Caco-2 (cell line): ENCODE measurements at regions not wholly inside any gene's neighbourhood (a gene's known extent, or its start where the extent isn't known, plus 50 kb on each side); places are given as distances from the start of the nearest gene placed in this dataset.

ENCODE experiments used
- BruUV-seq: library from RNA; stranded (reverse); fragments of 400-500 nt; replicated peaks from 2 replicates; lab custom pipeline; 2021; lab: Mats Ljungman, UMichigan
- CTCF ChIA-PET: fragments of 300-600 bp; sonication (Branson Sonifier 250); formaldehyde crosslinking; loops from one replicate; lab custom pipeline; 2022; ENCODE audit warnings: antibody characterized with exemption; lab: Charles Lee
- POLR2A ChIA-PET: fragments of 300-600 bp; sonication (Branson Sonifier 250); formaldehyde crosslinking; loops from one replicate; lab custom pipeline; 2022; ENCODE audit warnings: antibody characterized with exemption; lab: Charles Lee
- DNase-seq, 2 experiments: peaks; one replicate each; pipeline versions ENCODE4 v3.0.0 to v3.0.0-alpha.2; 2020 to 2022
- H3K27me3 ChIP-seq: replicated peaks from 2 replicates; pipeline ENCODE4 v1.6.0; 2011; ENCODE audit warnings: low read length; ENCODE audit not compliant: control insufficient read depth, insufficient read depth
- H3K36me3 ChIP-seq: 2 replicates; pipeline ENCODE4 v1.5.1; 2011; ENCODE audit warnings: low read length; ENCODE audit not compliant: control insufficient read depth, insufficient read depth
- H3K4me1 ChIP-seq: fragments of 250-450 bp; sonication (Bioruptor Pico); 2 replicates; pipeline ENCODE4 v1.5.1; 2020; ENCODE audit warnings: mild to moderate bottlenecking
- H3K4me3 ChIP-seq: 2 replicates; pipeline ENCODE4 v1.5.1; 2011; ENCODE audit warnings: low read depth, mild to moderate bottlenecking, control low read depth, low read length
- H3K9me3 ChIP-seq: fragments of 250-450 bp; sonication (Bioruptor Pico); 2 replicates; pipeline ENCODE4 v1.5.1; 2020; ENCODE audit warnings: mild to moderate bottlenecking, moderate library complexity
- H3K27ac Mint-ChIP-seq: one replicate; pipeline ENCODE4 v1.8.0; 2022; ENCODE audit warnings: mixed read lengths; ENCODE audit not compliant: unreplicated experiment
- H3K27me3 Mint-ChIP-seq: one replicate; pipeline ENCODE4 v1.8.0; 2022; ENCODE audit warnings: mixed read lengths; ENCODE audit not compliant: insufficient read depth, unreplicated experiment
- H3K36me3 Mint-ChIP-seq: one replicate; pipeline ENCODE4 v1.8.0; 2022; ENCODE audit warnings: mild to moderate bottlenecking, mixed read lengths; ENCODE audit not compliant: insufficient read depth, unreplicated experiment
- H3K4me1 Mint-ChIP-seq: one replicate; pipeline ENCODE4 v1.8.0; 2022; ENCODE audit warnings: low read depth, mixed read lengths; ENCODE audit not compliant: unreplicated experiment
- H3K4me3 Mint-ChIP-seq: one replicate; pipeline ENCODE4 v1.8.0; 2022; ENCODE audit warnings: mild to moderate bottlenecking, moderate library complexity, mixed read lengths; ENCODE audit not compliant: unreplicated experiment
- H3K9me3 Mint-ChIP-seq: one replicate; pipeline ENCODE4 v1.8.0; 2022; ENCODE audit warnings: mixed read lengths; ENCODE audit not compliant: unreplicated experiment
- CTCF ChIP-seq, 2 experiments: fragments of 200-600 bp in 1 of 2; IDR thresholded peaks; 1 replicate in 1 of 2; 2 replicates in 1 of 2; pipeline versions ENCODE4 v1.5.1 to v1.8.0; 2011 to 2022; ENCODE audit warnings: antibody characterized with exemption in 1 of 2, control low read depth in 1 of 2, inconsistent platforms in 1 of 2, low read depth in 1 of 2, low read length in 1 of 2, mild to moderate bottlenecking in 1 of 2, moderate library complexity in 1 of 2; ENCODE audit not compliant: insufficient read depth in 1 of 2, severe bottlenecking in 1 of 2, unreplicated experiment in 1 of 2
- intact Hi-C: fragments of 100-400 bp; cut with micrococcal nuclease; formaldehyde crosslinking; loops from one replicate; pipeline ENCODE4 v1.10.0; 2022; ENCODE audit not compliant: unreplicated experiment

DNA sequence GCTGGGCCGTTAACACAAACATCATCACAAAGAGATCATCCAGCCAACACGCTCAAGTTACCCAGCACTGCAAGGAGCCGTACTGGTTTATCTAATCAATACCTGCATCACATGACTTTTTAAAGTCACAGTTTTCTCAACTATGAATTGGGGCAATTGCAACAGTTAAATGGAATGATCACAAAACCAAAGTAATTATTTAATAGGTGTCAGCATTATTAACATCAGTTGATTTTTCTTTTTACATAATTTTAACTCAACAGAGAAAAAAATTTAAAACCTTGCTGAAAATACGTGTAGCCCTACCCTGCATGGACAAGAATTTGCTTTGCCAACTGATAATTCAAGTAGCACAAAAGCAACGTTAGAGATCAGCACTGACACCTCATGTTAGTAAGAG is 95.7 kb upstream of the SOX9 start:
- Histone ChIP-seq H3K4me3 (no peak overlapping the region), H3K36me3 (no peaks in the 10 kb centered on the region), H3K4me1 (no peaks in the 10 kb centered on the region), H3K27me3 (no peaks in the 10 kb centered on the region), H3K9me3 (no peaks in the 10 kb centered on the region)
- ChIA-PET CTCF (no interaction called here), POLR2A (no interaction called here)
- BruUV-seq, result no TSS peak
- H3K4me1 Mint-ChIP-seq, result no peaks in the 10 kb centered on the region
- DNase-seq, result no peak
- H3K27me3 Mint-ChIP-seq, result peaks cover 9% of the 10 kb centered on the region
- intact Hi-C loops, result no loop called here
- TF ChIP-seq CTCF (IDR thresholded peaks at IDR 0.05; ENCODE audit: insufficient read depth in 1 of 2, low read depth in 1 of 2, low read length in 1 of 2, severe bottlenecking in 1 of 2, unreplicated experiment in 1 of 2), result no peak
- H3K27ac Mint-ChIP-seq, result no peak overlapping the region
- no peak overlapping the region for H3K4me3 Mint-ChIP-seq
- no peaks in the 10 kb centered on the region for H3K9me3 Mint-ChIP-seq
- H3K36me3 Mint-ChIP-seq, result no peaks in the 10 kb centered on the region

DNA sequence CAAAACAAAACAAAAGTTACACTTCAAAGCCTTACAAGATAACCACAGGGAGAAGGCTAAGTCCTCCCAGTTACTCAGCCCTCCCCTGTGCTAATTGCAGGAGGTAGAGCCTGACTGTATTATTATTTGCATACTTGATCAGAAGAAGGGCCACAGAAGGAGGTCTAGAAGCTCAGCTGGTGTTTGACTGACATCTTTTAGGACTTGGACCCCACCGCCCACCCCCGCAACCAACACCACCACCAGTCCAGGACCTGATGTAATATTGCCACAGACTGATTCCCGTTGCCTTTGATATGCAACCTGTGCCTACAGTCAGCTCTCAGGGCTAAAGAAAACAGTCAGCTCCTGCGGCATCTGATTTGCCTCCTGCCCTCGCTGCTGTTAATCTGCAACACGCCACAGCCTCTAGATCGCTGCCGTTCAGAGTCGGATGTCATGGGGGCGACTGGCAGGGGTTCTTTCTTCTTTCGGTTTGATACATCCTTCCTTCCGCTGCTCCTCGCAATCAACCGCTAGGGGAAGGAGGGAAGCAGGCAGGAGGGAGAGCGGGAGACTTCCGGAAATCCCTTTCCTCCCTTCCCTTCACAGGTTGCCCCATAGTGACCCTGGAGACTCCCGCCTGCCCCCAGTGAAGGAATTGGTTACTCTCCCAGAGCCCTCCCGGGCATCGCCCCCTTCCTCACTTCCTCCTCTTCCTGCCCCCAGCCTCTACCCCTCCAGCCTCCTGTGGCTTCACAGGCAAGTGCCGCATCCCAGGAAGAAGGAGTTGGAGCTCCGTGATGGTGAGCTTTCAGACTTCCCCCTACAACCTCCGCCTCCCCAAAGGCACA is 90.5 kb upstream of the SOX9 start:
- H3K27me3 Mint-ChIP-seq, result peaks cover 11% of the 10 kb centered on the region
- BruUV-seq, result no TSS peak
- no peaks in the 10 kb centered on the region for H3K4me1 Mint-ChIP-seq
- TF ChIP-seq CTCF (IDR thresholded peaks at IDR 0.05; ENCODE audit: insufficient read depth in 1 of 2, low read depth in 1 of 2, low read length in 1 of 2, severe bottlenecking in 1 of 2, unreplicated experiment in 1 of 2), result no peak
- no peak overlapping the region for H3K27ac Mint-ChIP-seq
- ChIA-PET CTCF (interaction anchor here (0.6 kb wide), 2 partner anchors 74 to 945 kb away, joined by 5 to 7 read pairs; no protein-coding TSS in a partner anchor), POLR2A (interaction anchor here (0.6 kb wide), 1 partner anchor 28 kb away, joined by 3 read pairs; no protein-coding TSS in a partner anchor)
- intact Hi-C loops, result no loop called here
- H3K36me3 Mint-ChIP-seq, result no peaks in the 10 kb centered on the region
- no peaks in the 10 kb centered on the region for H3K27me3 ChIP-seq
- no peaks in the 10 kb centered on the region for H3K36me3 ChIP-seq
- DNase-seq, result no peak
- H3K9me3 Mint-ChIP-seq, result no peaks in the 10 kb centered on the region
- no peaks in the 10 kb centered on the region for H3K4me1 ChIP-seq
- H3K4me3 Mint-ChIP-seq, result no peak overlapping the region
- H3K4me3 ChIP-seq, result no peak overlapping the region
- no peaks in the 10 kb centered on the region for H3K9me3 ChIP-seq

DNA sequence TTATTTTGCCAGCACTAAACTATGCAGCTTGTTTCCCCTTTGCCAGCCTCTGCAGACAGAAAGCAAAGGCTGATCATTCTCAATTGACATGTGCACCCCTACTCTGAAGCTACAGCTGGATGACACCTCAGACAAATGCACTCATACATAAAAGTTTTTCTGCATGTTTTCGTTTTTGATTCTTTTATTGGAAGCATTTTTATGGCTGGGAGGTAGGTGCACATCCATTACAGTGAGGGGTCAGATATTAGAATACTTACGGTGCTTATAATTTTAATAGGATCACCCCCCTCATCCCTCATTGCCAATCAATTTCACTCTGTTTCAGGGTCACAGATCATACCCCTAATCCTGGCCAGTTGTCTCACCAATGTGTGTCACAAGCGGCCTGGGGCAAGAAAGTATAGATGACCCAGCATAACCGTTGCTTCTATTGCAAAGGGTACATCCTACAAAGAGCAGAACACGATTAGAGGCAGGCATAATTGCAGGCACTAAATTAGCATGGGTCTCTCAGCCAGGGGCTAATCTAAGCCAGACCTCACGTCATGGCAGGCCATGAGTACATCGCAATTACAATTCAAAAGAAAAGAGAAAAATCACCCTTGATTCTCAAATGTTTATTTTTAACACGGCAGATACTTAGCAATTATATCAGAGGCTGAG is 89.5 kb upstream of the SOX9 start:
- no peaks in the 10 kb centered on the region; the same call in 1 of the 2 replicates for H3K27me3 ChIP-seq
- H3K4me1 ChIP-seq, result no peaks in the 10 kb centered on the region
- ChIA-PET POLR2A (no interaction called here), CTCF (interaction anchor here (0.6 kb wide), 2 partner anchors 75 to 946 kb away, joined by 5 to 7 read pairs; no protein-coding TSS in a partner anchor)
- Mint-ChIP-seq H3K27me3 (peaks cover 12% of the 10 kb centered on the region), H3K36me3 (no peaks in the 10 kb centered on the region), H3K4me3 (no peak overlapping the region), H3K4me1 (no peaks in the 10 kb centered on the region), H3K9me3 (no peaks in the 10 kb centered on the region), H3K27ac (no peak overlapping the region)
- DNase-seq, result no peak
- BruUV-seq, result no TSS peak
- H3K4me3 ChIP-seq, result no peak overlapping the region
- no peaks in the 10 kb centered on the region for H3K36me3 ChIP-seq
- no peaks in the 10 kb centered on the region for H3K9me3 ChIP-seq
- intact Hi-C loops, result no loop called here
- no peak for TF ChIP-seq CTCF (IDR thresholded peaks at IDR 0.05; ENCODE audit: insufficient read depth in 1 of 2, low read depth in 1 of 2, low read length in 1 of 2, severe bottlenecking in 1 of 2, unreplicated experiment in 1 of 2)
